ENCODE measurements at regions not wholly inside any gene's neighbourhood (a gene's known extent, or its start where the extent isn't known, plus 50 kb on each side); places are given as distances from the start of the nearest gene placed in this dataset.

DNA sequence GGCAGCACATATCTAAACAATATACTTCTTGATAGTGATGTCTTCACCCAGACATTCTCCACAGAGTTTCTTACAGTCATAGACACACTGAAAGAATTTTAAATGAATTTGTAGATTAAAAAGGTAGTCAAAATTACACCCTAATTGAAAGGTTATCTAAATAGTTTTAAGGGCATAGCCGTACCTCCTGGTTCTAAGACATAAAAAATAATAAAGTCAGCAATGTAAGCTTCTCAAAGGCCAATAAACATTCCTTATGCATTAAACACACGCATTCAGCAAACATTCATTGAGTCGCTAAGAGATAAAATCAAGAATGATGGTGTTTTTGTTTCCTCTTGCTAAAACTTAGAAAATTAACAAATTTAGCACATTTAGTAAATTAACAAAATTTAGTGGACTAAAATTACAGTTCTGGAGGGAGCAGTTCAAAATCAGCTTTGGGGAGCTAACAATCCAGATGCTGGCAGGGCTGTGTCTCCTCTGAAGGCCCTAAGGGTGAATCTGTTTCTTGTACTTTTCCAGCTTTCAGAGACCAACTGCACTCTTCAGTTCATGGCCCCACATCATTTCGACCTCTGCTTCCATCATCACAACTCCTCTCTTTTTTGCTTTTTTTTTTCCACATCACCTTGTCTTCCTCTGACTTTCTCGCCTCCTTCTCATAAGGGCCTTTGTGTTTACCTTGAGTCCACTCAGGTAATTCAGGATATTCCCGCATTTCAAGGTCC is 516.5 kb downstream of the DNAH5 start:
- H3K9me3 ChIP-seq = no peaks in the 10 kb centered on the region
- WGBS = 72% methylated on average over 6 of the region's 6 CpGs
- no peaks in the 10 kb centered on the region for H3K4me1 ChIP-seq
- H3K4me3 ChIP-seq = no peak overlapping the region
- no peak overlapping the region for H3K27ac ChIP-seq
- H3K36me3 ChIP-seq = no peaks in the 10 kb centered on the region
- no peak for TF ChIP-seq POLR2A (IDR thresholded peaks at IDR 0.05)
- no peak for TF ChIP-seq POLR2AphosphoS5 (IDR thresholded peaks at IDR 0.05)
- TF ChIP-seq EP300 (IDR thresholded peaks at IDR 0.05) = no peak
- TF ChIP-seq, protein P1, sequence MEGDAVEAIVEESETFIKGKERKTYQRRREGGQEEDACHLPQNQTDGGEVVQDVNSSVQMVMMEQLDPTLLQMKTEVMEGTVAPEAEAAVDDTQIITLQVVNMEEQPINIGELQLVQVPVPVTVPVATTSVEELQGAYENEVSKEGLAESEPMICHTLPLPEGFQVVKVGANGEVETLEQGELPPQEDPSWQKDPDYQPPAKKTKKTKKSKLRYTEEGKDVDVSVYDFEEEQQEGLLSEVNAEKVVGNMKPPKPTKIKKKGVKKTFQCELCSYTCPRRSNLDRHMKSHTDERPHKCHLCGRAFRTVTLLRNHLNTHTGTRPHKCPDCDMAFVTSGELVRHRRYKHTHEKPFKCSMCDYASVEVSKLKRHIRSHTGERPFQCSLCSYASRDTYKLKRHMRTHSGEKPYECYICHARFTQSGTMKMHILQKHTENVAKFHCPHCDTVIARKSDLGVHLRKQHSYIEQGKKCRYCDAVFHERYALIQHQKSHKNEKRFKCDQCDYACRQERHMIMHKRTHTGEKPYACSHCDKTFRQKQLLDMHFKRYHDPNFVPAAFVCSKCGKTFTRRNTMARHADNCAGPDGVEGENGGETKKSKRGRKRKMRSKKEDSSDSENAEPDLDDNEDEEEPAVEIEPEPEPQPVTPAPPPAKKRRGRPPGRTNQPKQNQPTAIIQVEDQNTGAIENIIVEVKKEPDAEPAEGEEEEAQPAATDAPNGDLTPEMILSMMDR (IDR thresholded peaks at IDR 0.05) = no peak
- no peaks in the 10 kb centered on the region for H3K27me3 ChIP-seq
- no peak for DNase-seq (ENCODE audit: low spot score in 2 of 2)

DNA sequence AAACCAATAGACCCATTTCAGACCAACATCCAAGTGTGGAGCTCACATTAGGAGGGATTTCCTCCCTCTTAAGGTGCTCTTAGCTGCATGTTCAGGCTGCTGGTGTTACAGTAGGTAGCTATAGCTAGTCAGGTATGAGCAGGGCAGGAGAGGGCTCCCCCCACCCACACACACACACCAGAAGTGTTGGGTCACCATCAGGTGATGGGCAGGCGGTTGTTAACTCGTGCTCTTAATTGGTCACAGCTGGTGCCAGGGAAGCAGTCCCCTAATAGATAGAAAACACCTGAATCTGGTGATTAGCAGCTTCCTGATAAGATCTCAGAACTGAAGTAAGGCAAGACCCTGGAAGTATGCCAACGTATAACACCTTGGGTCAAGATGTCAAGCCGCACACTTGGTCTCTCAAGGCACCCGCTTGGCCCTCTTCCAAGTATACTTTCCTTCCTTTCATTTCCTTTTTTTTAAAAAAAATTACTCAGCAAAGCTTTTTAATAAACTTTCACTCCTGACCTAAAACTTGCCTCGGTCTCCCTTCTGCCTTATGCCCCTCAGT is 532.4 kb downstream of the DNAH5 start:
- no peak for TF ChIP-seq EP300 (IDR thresholded peaks at IDR 0.05)
- TF ChIP-seq, protein P1 (IDR thresholded peaks at IDR 0.05) = no peak
- no peak for TF ChIP-seq POLR2AphosphoS5 (IDR thresholded peaks at IDR 0.05)
- TF ChIP-seq POLR2A (IDR thresholded peaks at IDR 0.05) = no peak
- no peak for DNase-seq (ENCODE audit: low spot score in 2 of 2)
- WGBS = 41% methylated on average over 6 of the region's 6 CpGs
- H3K4me1 ChIP-seq = no peaks in the 10 kb centered on the region
- no peak overlapping the region for H3K27ac ChIP-seq
- no peaks in the 10 kb centered on the region for H3K36me3 ChIP-seq
- no peaks in the 10 kb centered on the region for H3K27me3 ChIP-seq
- no peak overlapping the region for H3K4me3 ChIP-seq
- no peaks in the 10 kb centered on the region for H3K9me3 ChIP-seq

DNA sequence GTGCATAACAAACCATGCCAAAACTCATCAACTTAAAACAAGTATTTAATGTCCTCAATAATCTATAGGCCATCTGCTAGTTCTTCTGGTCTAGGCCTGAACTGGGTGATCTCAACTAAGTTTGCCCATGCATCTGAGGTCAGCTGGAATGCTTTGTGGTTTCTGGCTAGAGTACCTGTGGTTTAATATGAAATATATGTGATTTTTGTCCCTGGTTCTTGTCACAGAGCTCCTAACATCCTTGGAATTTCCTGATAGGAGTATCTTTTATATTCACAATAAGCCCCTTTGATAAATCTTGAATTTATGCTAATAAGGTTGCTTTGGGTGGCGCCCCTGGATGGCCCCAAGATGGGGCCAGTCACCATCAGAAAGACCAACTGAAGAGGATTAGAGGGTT is 535.9 kb downstream of the DNAH5 start:
- no peaks in the 10 kb centered on the region for H3K36me3 ChIP-seq
- no peak for DNase-seq (ENCODE audit: low spot score in 2 of 2)
- 60% methylated on average over 1 of the region's 1 CpG for whole genome bisulfite sequencing
- no peaks in the 10 kb centered on the region for H3K9me3 ChIP-seq
- H3K4me1 ChIP-seq = no peaks in the 10 kb centered on the region
- TF ChIP-seq POLR2AphosphoS5 (IDR thresholded peaks at IDR 0.05) = no peak
- TF ChIP-seq, protein P1 (IDR thresholded peaks at IDR 0.05) = no peak
- TF ChIP-seq EP300 (IDR thresholded peaks at IDR 0.05) = no peak
- no peak for TF ChIP-seq POLR2A (IDR thresholded peaks at IDR 0.05)
- H3K27ac ChIP-seq = no peak overlapping the region
- H3K27me3 ChIP-seq = no peaks in the 10 kb centered on the region
- no peak overlapping the region for H3K4me3 ChIP-seq

DNA sequence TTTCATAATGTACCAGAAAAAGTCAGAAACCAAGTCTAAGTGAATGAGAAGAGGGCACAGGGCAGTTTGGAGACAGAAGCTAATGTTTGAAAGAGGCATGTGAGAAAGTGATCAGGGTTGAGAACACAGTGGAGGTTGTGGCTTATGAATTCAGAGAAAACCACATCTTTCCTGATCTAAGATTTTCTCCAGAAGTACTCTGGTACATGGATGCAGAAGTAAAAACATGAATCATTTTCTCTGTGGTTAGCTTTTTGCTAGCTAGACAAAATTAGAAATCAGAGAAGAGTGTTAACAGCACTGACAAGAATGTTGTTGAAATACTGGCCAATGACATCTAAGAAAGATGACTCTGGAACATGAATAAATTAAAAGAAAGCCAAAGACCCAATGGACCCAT is 541.1 kb downstream of the DNAH5 start:
- Histone ChIP-seq H3K9me3 (no peaks in the 10 kb centered on the region), H3K4me1 (no peaks in the 10 kb centered on the region), H3K36me3 (no peaks in the 10 kb centered on the region), H3K27ac (no peak overlapping the region), H3K4me3 (no peak overlapping the region), H3K27me3 (no peaks in the 10 kb centered on the region)
- no peak for DNase-seq (ENCODE audit: low spot score in 2 of 2)
- TF ChIP-seq, protein P1 (IDR thresholded peaks at IDR 0.05) = no peak
- TF ChIP-seq POLR2AphosphoS5 (IDR thresholded peaks at IDR 0.05) (no peak), POLR2A (IDR thresholded peaks at IDR 0.05) (no peak), EP300 (IDR thresholded peaks at IDR 0.05) (no peak)

DNA sequence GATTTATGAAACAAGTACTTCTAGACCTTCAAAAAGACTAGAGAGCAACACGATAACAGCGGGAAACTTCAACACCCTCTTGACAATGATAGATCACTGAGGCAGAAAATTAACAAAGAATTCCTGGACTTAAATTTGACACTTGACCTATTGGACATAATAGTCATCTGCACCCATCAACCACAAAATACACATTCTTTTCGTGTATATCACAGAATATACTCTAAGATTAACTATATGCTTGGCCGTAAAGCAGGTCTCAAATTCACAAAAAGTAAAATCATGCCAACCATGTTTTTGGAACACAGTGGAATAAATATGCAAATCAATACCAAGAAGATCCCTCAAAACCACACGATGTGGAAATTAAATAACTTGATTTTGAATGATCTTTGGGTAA is 559.4 kb downstream of the DNAH5 start:
- 88% methylated on average over 5 of the region's 5 CpGs for WGBS
- DNase-seq (ENCODE audit: low spot score in 2 of 2) = no peak

More for the DNA sequence above, 559.4 kb downstream of the DNAH5 start:
- Histone ChIP-seq H3K9me3 (no peaks in the 10 kb centered on the region), H3K36me3 (no peaks in the 10 kb centered on the region), H3K4me1 (no peaks in the 10 kb centered on the region), H3K27ac (no peak overlapping the region), H3K27me3 (no peaks in the 10 kb centered on the region), H3K4me3 (no peak overlapping the region)
- TF ChIP-seq EP300 (IDR thresholded peaks at IDR 0.05) = no peak
- TF ChIP-seq POLR2AphosphoS5 (IDR thresholded peaks at IDR 0.05) = no peak
- TF ChIP-seq, protein P1 (IDR thresholded peaks at IDR 0.05) = no peak
- TF ChIP-seq POLR2A (IDR thresholded peaks at IDR 0.05) = no peak
